Omental fat pad (tissue), 3 donors: ENCODE measurements at regions not wholly inside any gene's neighbourhood (a gene's known extent, or its start where the extent isn't known, plus 50 kb on each side); places are given as distances from the start of the nearest gene placed in this dataset.
"Not testable (repeated sequence)": the region's sequence is repeated elsewhere in the genome, so short reads cannot be mapped to it uniquely, and the experiment has no call there.

ENCODE experiments used
- ATAC-seq: fragments of 150-250 bp; one replicate; pipeline ENCODE4 v1.9.1; 2016; ENCODE audit warnings: mild to moderate bottlenecking, moderate library complexity; ENCODE audit not compliant: low FRiP score
- DNase-seq: peaks from one replicate; pipeline ENCODE4 v3.0.0-alpha.2; 2019; ENCODE audit warnings: low spot score
- CTCF ChIP-seq, 3 donors: fragments of 450-650 bp; IDR thresholded peaks; one replicate each; pipeline ENCODE4 v1.5.1; 2016 to 2017; ENCODE audit warnings: antibody characterized with exemption in 3 of 3, mild to moderate bottlenecking in 3 of 3, moderate library complexity in 2 of 3

DNA sequence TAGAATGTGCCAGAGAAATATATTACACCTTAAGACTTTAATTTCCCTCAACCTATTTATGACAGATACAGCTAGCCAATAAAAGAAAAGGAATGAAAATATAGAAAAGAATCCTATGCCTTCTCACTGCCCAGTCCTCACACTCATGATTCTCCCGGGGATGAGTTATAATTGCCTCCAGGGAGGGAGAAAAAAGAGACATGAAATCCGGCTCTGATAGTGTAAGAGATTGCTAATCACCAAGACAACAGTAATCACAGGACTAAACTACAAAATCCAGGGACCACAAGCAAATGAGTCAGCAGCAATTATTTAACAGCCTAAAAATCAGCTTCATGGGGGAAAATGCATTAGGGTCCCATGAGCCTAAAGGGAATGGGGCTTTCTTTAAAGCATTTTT lies 95.9 kb upstream of the DUSP21 start:
- ATAC-seq (no peak), DNase-seq (no peak)
- no peak for TF ChIP-seq CTCF (IDR thresholded peaks at IDR 0.05)

- no peak for TF ChIP-seq CTCF (IDR thresholded peaks at IDR 0.05)
- no peak for ATAC-seq
- DNase-seq, result no peak
These were observed 96.5 kb upstream of the DUSP21 start for GRCh38 chrX:44747317-44747716.

- DNase-seq, result no peak
- TF ChIP-seq CTCF (IDR thresholded peaks at IDR 0.05), result no peak
- no peak for ATAC-seq
These were observed 99.0 kb upstream of the DUSP21 start for GRCh38 chrX:44744799-44745198.

DNA sequence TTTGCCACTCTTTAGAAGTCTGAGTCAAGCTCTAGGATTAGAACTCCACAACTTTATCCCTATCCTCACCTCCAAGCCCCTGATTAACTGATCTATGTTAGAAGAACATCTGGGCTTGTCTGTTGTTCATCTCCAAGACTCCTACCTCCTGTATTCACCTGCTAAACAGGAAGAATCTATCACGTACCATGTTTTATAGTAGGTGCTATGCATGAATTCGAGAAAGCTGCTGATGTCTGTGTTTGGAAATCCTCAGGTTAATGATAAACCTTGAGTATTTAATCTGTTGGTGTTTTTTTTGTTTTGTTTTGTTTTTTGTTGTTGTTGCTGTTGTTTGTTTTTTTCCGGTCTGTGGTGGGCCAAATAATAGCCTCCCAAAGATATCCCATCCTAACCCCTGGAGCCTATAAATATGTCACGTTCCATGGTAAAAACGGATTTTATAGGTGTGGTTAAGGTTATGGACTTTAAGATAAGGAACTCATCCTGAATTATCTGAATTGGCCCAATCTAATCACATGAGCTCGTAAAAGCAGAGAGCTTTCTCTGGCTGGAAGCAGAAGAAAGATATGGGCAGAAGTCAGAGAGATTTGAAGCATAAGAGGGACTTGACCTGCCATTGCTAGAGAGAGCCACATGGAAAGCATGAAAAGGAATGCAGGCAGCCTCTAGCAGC lies 101.2 kb upstream of the DUSP21 start:
- no peak for TF ChIP-seq CTCF (IDR thresholded peaks at IDR 0.05)
- ATAC-seq, result no peak
- DNase-seq, result no peak

DNA sequence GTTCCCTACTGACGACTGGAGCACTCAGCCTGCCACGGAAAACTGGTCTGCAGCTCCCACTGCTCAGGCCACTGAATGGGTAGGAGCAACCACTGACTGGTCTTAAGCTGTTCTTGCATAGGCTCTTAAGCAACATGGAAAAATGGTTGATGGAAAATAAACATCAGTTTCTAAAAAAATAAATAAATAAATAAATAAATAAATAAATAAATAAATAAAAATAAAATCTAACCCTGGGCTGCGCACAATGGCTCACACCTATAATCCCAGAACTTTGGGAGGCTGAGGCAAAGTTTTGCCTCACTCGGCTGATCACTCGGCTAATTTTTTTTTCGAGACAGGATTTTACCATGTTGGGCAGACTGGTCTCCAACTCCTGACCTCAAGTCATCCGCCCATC lies 102.0 kb upstream of the DUSP21 start:
- DNase-seq, ATAC-seq: not testable (repeated sequence)

GRCh38 chrX:44741458-44741857 lies 102.4 kb upstream of the DUSP21 start:
- DNase-seq, ATAC-seq: not testable (repeated sequence)

DNA sequence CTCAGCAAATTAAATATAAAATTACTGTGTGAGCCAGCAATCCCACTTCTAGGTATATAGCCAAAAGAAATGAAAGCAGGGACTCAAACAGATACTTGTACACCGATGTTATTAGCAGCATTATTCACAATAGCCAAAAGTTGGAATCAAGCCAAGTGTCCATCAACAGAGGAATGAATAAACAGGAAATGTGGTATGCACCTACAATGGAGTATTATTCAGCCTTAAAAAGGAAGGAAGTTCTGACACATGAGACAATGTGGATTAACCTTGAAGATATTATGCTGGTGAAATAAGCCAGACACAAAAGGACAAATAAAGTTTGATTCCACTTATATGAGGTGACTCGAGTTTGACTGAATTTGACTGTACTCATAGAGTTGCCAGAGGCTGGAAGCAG lies 108.3 kb upstream of the DUSP21 start:
- no peak for TF ChIP-seq CTCF (IDR thresholded peaks at IDR 0.05)
- ATAC-seq (no peak), DNase-seq (no peak)

GRCh38 chrX:44733931-44734330 lies 109.9 kb upstream of the DUSP21 start:
- ATAC-seq (no peak), DNase-seq (no peak)
- no peak for TF ChIP-seq CTCF (IDR thresholded peaks at IDR 0.05)
